Spleen (tissue), 7 donors: ENCODE measurements at regions not wholly inside any gene's neighbourhood (a gene's known extent, or its start where the extent isn't known, plus 50 kb on each side); places are given as distances from the start of the nearest gene placed in this dataset.

Source experiments
- POLR2A ChIP-seq, 3 donors: fragments of 450-650 bp; IDR thresholded peaks; one replicate each; pipeline ENCODE4 v1.5.1; 2017; ENCODE audit warnings: antibody characterized with exemption in 3 of 3, mild to moderate bottlenecking in 1 of 3
- POLR2AphosphoS5 ChIP-seq, 3 donors: sonication (generic); formaldehyde crosslinking; IDR thresholded peaks; one replicate each; pipeline ENCODE4 v1.5.1; 2017; ENCODE audit warnings: antibody characterized with exemption in 3 of 3
- TF ChIP-seq, protein P1 (sequence below), 11 experiments: fragments of 200-600 bp in 7 of 11; fragments of 450-650 bp in 4 of 11; sonication (generic) in 4 of 11; IDR thresholded peaks in 8 of 11; conservative IDR thresholded peaks in 3 of 11; 1 replicate in 7 of 11; 2 replicates in 4 of 11; pipeline versions ENCODE4 v1.4.0 to v1.8.0; 2016 to 2021; ENCODE audit warnings: antibody characterized with exemption in 11 of 11, inconsistent platforms in 4 of 11, mild to moderate bottlenecking in 1 of 11
- donor health status: DM: no; HTN: no; CAD: no; lungs with moderate emphysema.
- donor health status: DM: no; HTN: no; CAD: no.
- donor health status: DM: no; HTN: no; CAD: no.

DNA sequence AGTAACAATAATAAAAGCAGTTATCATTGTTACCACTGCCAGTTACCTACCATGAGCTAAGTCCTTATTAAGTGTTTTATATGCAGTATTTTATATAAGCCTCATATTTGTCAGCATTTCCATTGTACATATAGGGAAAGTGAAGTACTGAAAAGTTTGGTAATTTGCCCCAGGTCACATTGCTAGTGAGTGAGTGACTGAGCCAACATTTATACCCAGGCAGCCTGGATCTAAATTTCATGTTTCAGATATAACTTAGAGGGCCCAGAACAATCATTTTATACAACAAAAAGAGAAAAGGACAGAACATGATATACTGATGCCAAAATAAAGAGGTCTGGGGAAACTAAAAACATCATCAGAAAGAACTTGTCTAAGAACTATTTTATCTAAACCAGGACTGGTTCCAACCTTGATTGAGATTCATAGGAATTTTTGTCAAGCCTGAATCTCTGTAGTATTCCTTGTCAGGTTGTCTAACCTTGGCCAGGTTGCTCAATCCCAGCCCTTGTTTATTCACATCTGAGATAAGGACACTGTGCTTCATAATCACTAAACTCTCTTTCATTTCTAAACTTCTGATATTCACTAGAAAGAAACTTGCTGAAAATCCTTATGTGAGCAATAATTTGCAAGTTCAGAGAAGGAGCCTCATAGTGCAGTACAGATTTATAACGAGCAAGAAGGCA lies 308.2 kb downstream of the IPMK start:
- TF ChIP-seq POLR2AphosphoS5 (IDR thresholded peaks at IDR 0.05) (no peak), POLR2A (IDR thresholded peaks at IDR 0.05) (no peak)
- TF ChIP-seq, protein P1, sequence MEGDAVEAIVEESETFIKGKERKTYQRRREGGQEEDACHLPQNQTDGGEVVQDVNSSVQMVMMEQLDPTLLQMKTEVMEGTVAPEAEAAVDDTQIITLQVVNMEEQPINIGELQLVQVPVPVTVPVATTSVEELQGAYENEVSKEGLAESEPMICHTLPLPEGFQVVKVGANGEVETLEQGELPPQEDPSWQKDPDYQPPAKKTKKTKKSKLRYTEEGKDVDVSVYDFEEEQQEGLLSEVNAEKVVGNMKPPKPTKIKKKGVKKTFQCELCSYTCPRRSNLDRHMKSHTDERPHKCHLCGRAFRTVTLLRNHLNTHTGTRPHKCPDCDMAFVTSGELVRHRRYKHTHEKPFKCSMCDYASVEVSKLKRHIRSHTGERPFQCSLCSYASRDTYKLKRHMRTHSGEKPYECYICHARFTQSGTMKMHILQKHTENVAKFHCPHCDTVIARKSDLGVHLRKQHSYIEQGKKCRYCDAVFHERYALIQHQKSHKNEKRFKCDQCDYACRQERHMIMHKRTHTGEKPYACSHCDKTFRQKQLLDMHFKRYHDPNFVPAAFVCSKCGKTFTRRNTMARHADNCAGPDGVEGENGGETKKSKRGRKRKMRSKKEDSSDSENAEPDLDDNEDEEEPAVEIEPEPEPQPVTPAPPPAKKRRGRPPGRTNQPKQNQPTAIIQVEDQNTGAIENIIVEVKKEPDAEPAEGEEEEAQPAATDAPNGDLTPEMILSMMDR (IDR thresholded peaks at IDR 0.05 in 8 of 11, conservative IDR thresholded peaks at IDR 0.05 in 3 of 11): no peak
